Activated CD4-positive, alpha-beta T cell treated with anti-CD3 and anti-CD28 coated beads for 36 hours (primary cell): ENCODE measurements at regions not wholly inside any gene's neighbourhood (a gene's known extent, or its start where the extent isn't known, plus 50 kb on each side); places are given as distances from the start of the nearest gene placed in this dataset.
"Not testable (repeated sequence)": the region's sequence is repeated elsewhere in the genome, so short reads cannot be mapped to it uniquely, and the experiment has no call there.

ENCODE experiments used
- ATAC-seq: fragments of 200-7000 bp; cut with Tn5 transposase; one replicate; pipeline ENCODE4 v1.10.0; 2021; ENCODE audit warnings: mild to moderate bottlenecking, moderate library complexity
- CTCF ChIA-PET: fragments of 350-600 bp; sonication (Branson Sonifier 250); formaldehyde crosslinking; loops from one replicate; lab custom pipeline; 2021; ENCODE audit warnings: antibody characterized with exemption; lab: Charles Lee
- POLR2A ChIA-PET: fragments of 350-600 bp; sonication (Branson Sonifier 250); formaldehyde crosslinking; loops from one replicate; lab custom pipeline; 2021; ENCODE audit warnings: antibody characterized with exemption, inconsistent platforms; lab: Charles Lee
- DNase-seq: peaks from one replicate; pipeline ENCODE4 v3.0.0-alpha.2; 2020
- H3K27ac Mint-ChIP-seq: one replicate; pipeline ENCODE4 v1.8.0; 2021; ENCODE audit warnings: mixed read lengths
- H3K27me3 Mint-ChIP-seq: one replicate; pipeline ENCODE4 v1.8.0; 2021; ENCODE audit warnings: mixed read lengths
- H3K36me3 Mint-ChIP-seq: one replicate; pipeline ENCODE4 v1.8.0; 2021; ENCODE audit warnings: low read depth, mixed read lengths
- H3K4me1 Mint-ChIP-seq: one replicate; pipeline ENCODE4 v1.8.0; 2021; ENCODE audit warnings: mixed read lengths
- H3K4me3 Mint-ChIP-seq: one replicate; pipeline ENCODE4 v1.8.0; 2021; ENCODE audit warnings: mild to moderate bottlenecking, moderate library complexity, mixed read lengths
- H3K9me3 Mint-ChIP-seq: one replicate; pipeline ENCODE4 v1.8.0; 2021; ENCODE audit warnings: low read depth, mixed read lengths
- intact Hi-C, 2 experiments: fragments of 100-400 bp; cut with DNase I in 1 of 2; cut with micrococcal nuclease in 1 of 2; formaldehyde crosslinking; loops; one replicate each; pipeline versions ENCODE4 v1.14.2 to v1.15.1; 2022 to 2024; cut with DNase I, micrococcal nuclease

DNA sequence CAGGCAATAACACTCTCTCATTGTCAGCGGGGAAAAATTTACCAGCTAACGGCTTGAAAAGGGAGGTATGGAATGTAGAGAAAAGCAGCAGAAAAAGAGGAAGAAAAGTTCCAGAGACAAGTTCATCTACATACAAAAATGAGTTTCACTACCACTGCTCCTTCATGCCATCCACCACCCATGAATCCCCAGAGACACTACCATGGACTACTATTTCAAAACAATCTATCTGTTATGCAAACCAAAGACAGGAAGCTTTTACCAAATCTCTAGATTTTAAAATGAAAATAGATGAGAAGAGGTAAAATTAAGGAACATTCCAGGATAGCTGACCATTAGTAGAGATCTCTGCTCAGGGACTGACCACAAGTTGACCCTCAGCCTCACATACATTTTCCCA lies 189.0 kb upstream of the GRM3 start:
- POLR2A ChIA-PET: no interaction called here
- intact Hi-C loops: no loop called here
- no peaks in the 10 kb centered on the region for H3K27me3 Mint-ChIP-seq

DNA sequence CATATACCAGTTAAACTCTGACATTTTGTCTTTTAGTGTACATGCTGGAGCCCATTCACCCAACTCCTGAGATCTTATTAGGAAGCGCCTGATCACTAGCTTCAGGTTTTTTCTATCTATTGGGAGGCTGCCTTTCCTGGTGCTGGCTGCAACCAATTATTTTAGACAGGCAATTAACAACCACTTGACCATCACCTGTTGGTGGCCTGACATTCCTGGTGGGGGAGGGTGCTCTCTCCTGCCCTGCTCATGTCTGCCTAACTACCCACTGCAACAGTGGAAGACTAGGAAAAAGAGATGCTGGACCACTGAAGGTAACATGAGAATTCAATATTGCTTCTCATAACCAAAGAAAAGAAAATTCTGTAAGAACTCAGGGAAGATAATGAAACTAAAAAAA lies 190.3 kb upstream of the GRM3 start:
- ATAC-seq (no peak), DNase-seq (no peak)
- H3K36me3 Mint-ChIP-seq: no peaks in the 10 kb centered on the region
- H3K9me3 Mint-ChIP-seq: no peaks in the 10 kb centered on the region
- ChIA-PET POLR2A (no interaction called here), CTCF (interaction anchor here (0.6 kb wide), 1 partner anchor 198 kb away, joined by 3 read pairs; no protein-coding TSS in a partner anchor)
- intact Hi-C loops: no loop called here
- no peaks in the 10 kb centered on the region for H3K4me1 Mint-ChIP-seq
- H3K27me3 Mint-ChIP-seq: no peaks in the 10 kb centered on the region
- no peak overlapping the region for H3K4me3 Mint-ChIP-seq
- no peak overlapping the region for H3K27ac Mint-ChIP-seq

More for the DNA sequence above, 189.0 kb upstream of the GRM3 start:
- Mint-ChIP-seq H3K9me3 (no peaks in the 10 kb centered on the region), H3K27ac (no peak overlapping the region), H3K4me3 (no peak overlapping the region), H3K4me1 (no peaks in the 10 kb centered on the region), H3K36me3 (no peaks in the 10 kb centered on the region)
- CTCF ChIA-PET: interaction anchor here (1.3 kb wide), 1 partner anchor 9 kb away, joined by 4 read pairs; no protein-coding TSS in a partner anchor
- DNase-seq (no peak), ATAC-seq (no peak)

DNA sequence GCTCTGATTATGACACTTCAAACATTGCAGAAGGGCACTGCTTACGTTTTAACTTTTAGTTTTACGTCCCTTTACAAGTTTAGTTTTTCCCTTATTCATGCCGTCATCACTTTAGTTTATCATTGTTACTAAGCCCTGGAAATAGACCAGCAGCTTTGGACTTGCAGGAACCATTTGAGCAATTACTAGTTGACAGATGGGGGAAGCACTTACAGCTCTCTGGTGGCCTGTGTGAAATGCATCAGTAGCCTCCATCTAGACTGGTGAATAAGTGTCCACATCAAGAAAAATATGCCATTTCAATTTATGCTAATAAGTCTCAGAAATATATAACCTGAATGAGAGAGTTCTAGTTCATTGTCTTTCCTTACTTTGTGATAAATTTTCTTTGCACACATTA lies 194.9 kb upstream of the GRM3 start:
- ChIA-PET POLR2A (no interaction called here), CTCF (no interaction called here)
- Mint-ChIP-seq H3K27me3 (no peaks in the 10 kb centered on the region), H3K36me3 (no peaks in the 10 kb centered on the region), H3K4me1 (no peaks in the 10 kb centered on the region), H3K27ac (no peak overlapping the region), H3K4me3 (no peak overlapping the region), H3K9me3 (peaks cover 4% of the 10 kb centered on the region)
- DNase-seq (no peak), ATAC-seq (no peak)
- intact Hi-C loops: no loop called here

DNA sequence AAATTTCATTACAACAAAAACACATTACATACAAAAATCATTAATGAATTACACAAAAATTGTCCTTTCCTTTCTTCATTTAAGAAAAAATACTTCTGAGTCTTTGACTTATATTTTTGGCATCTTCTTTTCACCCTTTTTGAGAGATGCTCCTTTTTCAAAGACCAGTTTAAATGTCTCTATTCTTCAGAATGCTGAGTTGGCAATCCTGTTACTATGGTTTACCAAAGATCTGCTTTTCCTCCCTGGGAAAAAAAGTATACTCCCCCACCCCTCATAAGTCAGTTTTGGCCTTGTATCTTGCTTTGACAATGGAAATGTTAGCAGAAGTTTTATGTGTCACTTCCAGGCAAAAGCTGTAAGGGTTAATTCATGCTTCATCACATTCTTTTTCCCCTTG lies 198.4 kb upstream of the GRM3 start:
- Mint-ChIP-seq H3K9me3 (peaks cover 8% of the 10 kb centered on the region), H3K36me3 (no peaks in the 10 kb centered on the region), H3K4me3 (no peak overlapping the region), H3K4me1 (no peaks in the 10 kb centered on the region), H3K27ac (no peak overlapping the region), H3K27me3 (no peaks in the 10 kb centered on the region)
- intact Hi-C loops: no loop called here
- DNase-seq (no peak), ATAC-seq (no peak)
- POLR2A ChIA-PET: no interaction called here
- CTCF ChIA-PET: interaction anchor here (0.7 kb wide), 1 partner anchor 605 kb away, joined by 3 read pairs; no protein-coding TSS in a partner anchor

DNA sequence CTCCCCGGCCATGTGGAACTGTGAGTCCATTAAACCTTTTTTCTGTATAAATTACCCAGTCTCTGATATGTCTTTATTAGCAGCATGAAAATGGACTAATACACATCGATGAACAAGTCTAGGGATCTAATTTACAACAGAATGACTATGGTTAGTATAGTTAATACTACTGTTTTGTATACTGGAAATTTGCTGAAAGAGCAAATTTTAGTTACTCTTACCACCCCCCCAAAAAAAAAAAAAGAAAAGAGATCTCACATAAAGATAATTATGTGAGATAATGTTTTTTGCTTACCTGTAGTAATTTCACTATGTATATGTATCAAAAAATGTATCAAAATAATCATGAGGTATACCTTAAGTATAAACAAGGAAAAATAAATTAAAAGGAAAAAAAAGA lies 199.5 kb upstream of the GRM3 start:
- intact Hi-C loops: no loop called here
- ATAC-seq (no peak), DNase-seq (no peak)
- POLR2A ChIA-PET: no interaction called here
- no peaks in the 10 kb centered on the region for H3K27me3 Mint-ChIP-seq
- H3K4me1 Mint-ChIP-seq: no peaks in the 10 kb centered on the region
- no peaks in the 10 kb centered on the region for H3K36me3 Mint-ChIP-seq
- no peak overlapping the region for H3K27ac Mint-ChIP-seq
- CTCF ChIA-PET: no interaction called here
- H3K4me3 Mint-ChIP-seq: no peak overlapping the region
- peaks cover 8% of the 10 kb centered on the region for H3K9me3 Mint-ChIP-seq

DNA sequence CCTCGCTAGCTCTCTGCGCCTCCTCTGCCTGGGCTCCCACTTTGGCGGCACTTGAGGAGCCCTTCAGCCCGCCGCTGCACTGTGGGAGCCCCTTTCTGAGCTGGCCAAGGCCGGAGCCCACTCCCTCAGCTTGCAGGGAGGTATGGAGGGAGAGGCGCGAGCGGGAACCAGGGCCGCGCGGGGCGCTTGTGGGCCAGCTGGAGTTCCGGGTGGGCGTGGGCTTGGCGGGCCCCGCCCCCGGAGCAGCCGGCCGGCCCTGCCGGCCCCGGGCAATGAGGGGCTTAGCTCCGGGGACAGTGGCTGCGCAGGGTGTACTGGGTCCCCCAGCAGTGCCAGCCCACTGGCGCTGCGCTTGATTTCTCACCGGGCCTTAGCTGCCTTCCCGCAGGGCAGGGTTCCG lies 203.3 kb upstream of the GRM3 start:
- not testable (repeated sequence) for H3K27me3 Mint-ChIP-seq

DNA sequence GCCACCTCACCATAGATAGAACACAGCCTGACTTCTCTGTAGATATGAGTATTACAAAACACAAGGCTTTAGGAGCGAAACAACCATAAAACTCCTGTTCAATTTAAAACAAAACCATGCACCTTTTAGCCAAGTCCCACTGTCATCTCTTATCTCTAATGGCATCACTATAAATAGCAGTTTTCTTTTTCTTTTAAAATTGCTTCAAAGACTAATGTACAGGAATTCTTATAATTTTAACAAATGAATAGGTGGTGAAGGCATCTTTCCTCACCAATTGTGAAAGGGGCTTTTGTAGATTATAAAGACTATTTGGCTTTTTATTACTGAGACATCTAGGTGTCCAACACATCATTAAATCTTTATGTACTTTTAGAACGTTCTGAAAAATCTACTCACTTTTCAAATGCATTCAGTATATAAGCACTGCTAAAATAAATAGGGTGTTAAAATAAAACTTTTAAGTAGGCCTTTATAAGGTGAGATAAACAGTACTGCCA lies 205.7 kb upstream of the GRM3 start:
- H3K9me3 Mint-ChIP-seq: peaks cover 6% of the 10 kb centered on the region
- H3K4me1 Mint-ChIP-seq: no peaks in the 10 kb centered on the region
- intact Hi-C loops: no loop called here
- no peak overlapping the region for H3K4me3 Mint-ChIP-seq
- no peak for DNase-seq
- no peak overlapping the region for H3K27ac Mint-ChIP-seq
- POLR2A ChIA-PET: no interaction called here
- CTCF ChIA-PET: no interaction called here
- no peaks in the 10 kb centered on the region for H3K36me3 Mint-ChIP-seq
- H3K27me3 Mint-ChIP-seq: no peaks in the 10 kb centered on the region
- no peak for ATAC-seq

More for the DNA sequence above, 203.3 kb upstream of the GRM3 start:
- H3K27ac Mint-ChIP-seq, ATAC-seq, H3K36me3 Mint-ChIP-seq, POLR2A ChIA-PET, H3K9me3 Mint-ChIP-seq, CTCF ChIA-PET, intact Hi-C loops, DNase-seq, H3K4me1 Mint-ChIP-seq, H3K4me3 Mint-ChIP-seq: not testable (repeated sequence)

DNA sequence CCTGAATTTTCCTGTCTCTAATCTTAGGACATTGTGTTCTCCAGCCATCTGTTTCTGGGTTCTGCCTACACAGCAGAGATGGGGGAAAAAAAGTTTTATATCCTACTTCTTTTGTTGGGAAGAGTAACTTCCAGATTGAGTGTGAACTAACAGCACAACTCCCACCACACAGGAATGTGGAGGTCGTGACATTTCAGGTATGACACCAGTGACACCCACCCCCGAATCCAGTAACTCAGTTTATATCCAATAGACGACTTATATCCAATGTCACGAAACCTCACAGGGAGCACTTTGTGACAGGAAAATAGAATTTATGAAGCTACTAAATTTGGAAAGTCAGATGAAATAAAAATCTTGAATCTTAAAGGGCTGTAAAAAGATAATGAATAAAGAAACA lies 211.9 kb upstream of the GRM3 start:
- no peak for ATAC-seq
- CTCF ChIA-PET: no interaction called here
- Mint-ChIP-seq H3K4me1 (no peaks in the 10 kb centered on the region), H3K27me3 (no peaks in the 10 kb centered on the region), H3K27ac (no peak overlapping the region), H3K36me3 (no peaks in the 10 kb centered on the region), H3K9me3 (no peaks in the 10 kb centered on the region), H3K4me3 (no peak overlapping the region)
- DNase-seq: no peak
- intact Hi-C loops: no loop called here
- POLR2A ChIA-PET: no interaction called here

DNA sequence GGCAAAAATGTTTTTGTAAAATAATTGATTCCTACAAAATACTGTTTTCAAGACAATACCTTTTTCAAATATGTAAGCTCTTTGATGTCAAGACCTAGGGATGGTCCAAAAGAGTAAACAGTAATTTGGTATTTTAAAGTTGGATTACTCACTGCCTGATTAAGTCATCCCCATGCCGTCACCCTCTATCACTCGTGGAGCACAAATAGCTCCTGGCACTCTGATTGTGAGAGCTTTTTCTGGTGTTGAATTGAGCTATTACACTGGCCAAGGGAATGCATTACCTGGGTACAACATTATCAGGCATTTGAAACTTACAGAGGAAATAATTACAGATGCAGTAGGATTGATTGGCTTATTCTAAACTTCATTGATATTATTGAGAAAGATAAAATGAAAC lies 231.9 kb upstream of the GRM3 start:
- no peaks in the 10 kb centered on the region for H3K27me3 Mint-ChIP-seq
- ATAC-seq (no peak), DNase-seq (no peak)
- ChIA-PET POLR2A (no interaction called here), CTCF (no interaction called here)
- H3K36me3 Mint-ChIP-seq: no peaks in the 10 kb centered on the region
- no peaks in the 10 kb centered on the region for H3K4me1 Mint-ChIP-seq
- intact Hi-C loops: no loop called here
- H3K4me3 Mint-ChIP-seq: no peak overlapping the region
- H3K27ac Mint-ChIP-seq: no peak overlapping the region
- no peaks in the 10 kb centered on the region for H3K9me3 Mint-ChIP-seq

DNA sequence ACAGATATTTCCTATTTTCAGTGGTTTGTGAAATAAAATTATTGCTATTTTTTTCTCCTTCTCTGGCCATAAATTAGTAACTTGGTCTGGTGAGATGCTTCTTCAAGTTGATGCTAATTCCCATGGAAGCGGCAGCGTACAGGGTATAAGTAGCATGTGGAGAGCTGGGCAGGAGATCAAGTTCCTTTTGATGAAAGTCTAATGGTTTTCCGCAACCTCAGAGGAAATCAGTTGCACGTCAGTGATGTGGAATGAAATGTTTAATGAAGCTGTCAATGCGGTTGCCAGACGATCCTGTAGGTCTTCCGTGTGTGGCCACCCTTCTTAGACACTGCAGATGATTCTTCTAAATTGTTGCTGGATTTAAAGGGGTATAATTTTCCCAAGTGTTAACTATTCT lies 236.4 kb upstream of the GRM3 start:
- Mint-ChIP-seq H3K27ac (no peak overlapping the region), H3K4me1 (no peaks in the 10 kb centered on the region), H3K4me3 (no peak overlapping the region), H3K27me3 (no peaks in the 10 kb centered on the region), H3K9me3 (no peaks in the 10 kb centered on the region), H3K36me3 (no peaks in the 10 kb centered on the region)
- intact Hi-C loops: no loop called here
- ATAC-seq (no peak), DNase-seq (no peak)
- ChIA-PET CTCF (no interaction called here), POLR2A (no interaction called here)

DNA sequence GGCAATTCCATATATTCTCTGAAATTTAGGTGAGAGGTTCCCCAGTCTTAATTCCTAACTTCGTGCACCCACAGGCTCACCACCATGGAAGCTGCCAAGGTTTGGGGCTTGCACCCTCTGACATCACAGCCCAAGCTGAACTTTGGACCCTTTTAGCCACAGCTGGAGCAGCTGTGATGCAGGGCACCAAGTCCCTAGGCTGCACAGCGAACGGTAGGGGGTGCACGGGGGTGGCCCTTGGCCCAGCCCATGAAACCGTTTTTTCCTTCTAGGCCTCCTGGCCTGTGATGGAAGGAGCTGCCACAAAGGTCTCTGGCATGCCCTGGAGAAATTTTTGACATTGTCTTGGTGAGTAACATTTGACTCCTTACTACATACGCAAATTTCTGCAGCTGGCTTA lies 251.9 kb upstream of the GRM3 start:
- CTCF ChIA-PET: no interaction called here
- H3K36me3 Mint-ChIP-seq: no peaks in the 10 kb centered on the region
- POLR2A ChIA-PET: no interaction called here
- no peak for ATAC-seq
- H3K9me3 Mint-ChIP-seq: peaks cover 5% of the 10 kb centered on the region
- intact Hi-C loops: no loop called here
- H3K4me3 Mint-ChIP-seq: no peak overlapping the region
- H3K27me3 Mint-ChIP-seq: no peaks in the 10 kb centered on the region
- DNase-seq: no peak
- H3K27ac Mint-ChIP-seq: no peak overlapping the region
- H3K4me1 Mint-ChIP-seq: no peaks in the 10 kb centered on the region

DNA sequence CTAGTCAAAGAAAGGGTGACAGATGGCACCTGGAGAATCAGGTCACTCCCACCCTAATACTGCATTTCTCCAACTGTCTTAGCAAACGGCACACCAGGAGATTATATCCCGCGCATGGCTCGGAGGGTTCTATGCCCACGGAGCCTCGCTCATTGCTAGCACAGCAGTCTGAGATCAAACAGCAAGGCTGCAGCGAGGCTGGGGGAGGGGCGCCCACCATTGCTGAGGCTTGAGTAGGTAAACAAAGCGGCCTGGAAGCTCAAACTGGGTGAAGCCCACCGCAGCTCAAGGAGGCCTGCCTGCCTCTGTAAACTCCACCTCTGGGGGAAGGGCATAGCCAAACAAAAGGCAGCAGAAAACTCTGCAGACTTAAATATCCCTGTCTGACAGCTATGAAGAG lies 268.1 kb upstream of the GRM3 start:
- H3K9me3 Mint-ChIP-seq, intact Hi-C loops, DNase-seq, H3K4me1 Mint-ChIP-seq, H3K36me3 Mint-ChIP-seq, ATAC-seq, H3K27ac Mint-ChIP-seq, H3K27me3 Mint-ChIP-seq, H3K4me3 Mint-ChIP-seq, CTCF ChIA-PET, POLR2A ChIA-PET: not testable (repeated sequence)

DNA sequence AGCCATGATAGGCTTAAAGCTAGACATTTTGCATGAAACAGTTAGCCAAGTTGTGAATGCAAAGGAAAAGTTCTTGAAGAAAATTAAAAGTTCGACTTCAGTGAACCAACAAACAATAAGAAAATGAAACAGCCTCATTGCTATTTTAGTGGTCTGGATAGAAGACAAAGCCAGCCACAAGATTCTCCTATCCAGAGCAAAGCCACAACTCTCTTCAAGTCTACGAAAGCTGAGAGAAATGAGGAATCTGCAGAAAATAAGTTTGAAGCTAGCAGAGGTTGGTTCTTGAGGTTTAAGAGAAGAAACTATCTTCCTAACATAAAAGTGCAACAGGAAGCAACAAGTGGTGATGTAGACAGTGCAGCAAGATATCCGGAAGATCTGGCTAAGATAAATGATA lies 271.4 kb upstream of the GRM3 start:
- ATAC-seq: no peak
- CTCF ChIA-PET: no interaction called here
- Mint-ChIP-seq H3K27me3 (no peaks in the 10 kb centered on the region), H3K27ac (no peak overlapping the region), H3K4me3 (no peak overlapping the region), H3K9me3 (peaks cover 4% of the 10 kb centered on the region), H3K4me1 (no peaks in the 10 kb centered on the region), H3K36me3 (no peaks in the 10 kb centered on the region)
- intact Hi-C loops: no loop called here
- POLR2A ChIA-PET: no interaction called here
- no peak for DNase-seq
